Neural progenitor cell (in vitro differentiated cells): ENCODE measurements at regions not wholly inside any gene's neighbourhood (a gene's known extent, or its start where the extent isn't known, plus 50 kb on each side); places are given as distances from the start of the nearest gene placed in this dataset.

ENCODE experiments used
- CTCF ChIP-seq: fragments of 200-600 bp; sonication (generic); IDR thresholded peaks from 2 replicates; pipeline ENCODE4 v1.5.1; 2017; ENCODE audit warnings: antibody characterized with exemption, mild to moderate bottlenecking
- EZH2 ChIP-seq: fragments of 200-600 bp; sonication (generic); IDR thresholded peaks from 2 replicates; pipeline ENCODE4 v1.6.1; 2017; ENCODE audit warnings: antibody characterized with exemption, mild to moderate bottlenecking, moderate library complexity

- TF ChIP-seq CTCF (no peak), EZH2 (no peak)
Measured at GRCh38 chr19:30165228-30165813, 206.9 kb upstream of the ZNF536 start.
